Choroid plexus epithelial cell (primary cell): ENCODE measurements at regions not wholly inside any gene's neighbourhood (a gene's known extent, or its start where the extent isn't known, plus 50 kb on each side); places are given as distances from the start of the nearest gene placed in this dataset.

Experiments
- DNase-seq: peaks from one replicate; pipeline ENCODE4 v3.0.0-alpha.2; 2010; ENCODE audit warnings: low read depth
- H3K4me3 ChIP-seq: 2 replicates; pipeline ENCODE4 v1.5.1; 2011; ENCODE audit warnings: low read depth, mild to moderate bottlenecking, control low read depth, low read length, moderate library complexity
- CTCF ChIP-seq: conservative IDR thresholded peaks from 2 replicates; pipeline ENCODE4 v1.5.1; 2011; ENCODE audit warnings: low read depth, mild to moderate bottlenecking, control low read depth, inconsistent platforms, low read length, moderate library complexity

- DNase-seq: no peak
- no peak overlapping the region for H3K4me3 ChIP-seq
- no peak for TF ChIP-seq CTCF
These were observed 214.2 kb upstream of the MON1B start for GRCh38 chr16:76976756-76977155.

- DNase-seq: no peak
- TF ChIP-seq CTCF: no peak
These were observed 206.8 kb upstream of the MON1B start for GRCh38 chr16:76984196-76984595.

GRCh38 chr16:76985392-76986045 lies 205.5 kb upstream of the MON1B start:
- DNase-seq: no peak
- no peak for TF ChIP-seq CTCF
- H3K4me3 ChIP-seq: no peak overlapping the region

More at GRCh38 chr16:76984196-76984595, 206.8 kb upstream of the MON1B start:
- no peak overlapping the region for H3K4me3 ChIP-seq

GRCh38 chr16:76988526-76988925 lies 202.5 kb upstream of the MON1B start:
- no peak overlapping the region for H3K4me3 ChIP-seq
- DNase-seq: no peak
- no peak for TF ChIP-seq CTCF

GRCh38 chr16:77002644-77003043 lies 188.3 kb upstream of the MON1B start:
- no peak overlapping the region for H3K4me3 ChIP-seq
- TF ChIP-seq CTCF: no peak
- DNase-seq: no peak

- no peak for TF ChIP-seq CTCF
- no peak for DNase-seq
- H3K4me3 ChIP-seq: no peak overlapping the region
These were observed 181.5 kb upstream of the MON1B start for GRCh38 chr16:77009453-77009852.

GRCh38 chr16:77014441-77014840 lies 176.5 kb upstream of the MON1B start:
- DNase-seq: no peak
- no peak overlapping the region for H3K4me3 ChIP-seq
- TF ChIP-seq CTCF: no peak
